ENCODE measurements at regions not wholly inside any gene's neighbourhood (a gene's known extent, or its start where the extent isn't known, plus 50 kb on each side); places are given as distances from the start of the nearest gene placed in this dataset.

- no peak for TF ChIP-seq CEBPB (IDR thresholded peaks at IDR 0.05; ENCODE audit: borderline replicate concordance in 1 of 2, low read depth in 2 of 2, low read length in 2 of 2)
- TF ChIP-seq ZBTB33 (IDR thresholded peaks at IDR 0.05), result no peak
- TF ChIP-seq FOXM1 (IDR thresholded peaks at IDR 0.05; ENCODE audit: low read depth, low read length), result no peak
- no peak for TF ChIP-seq POLR2A (IDR thresholded peaks at IDR 0.05; ENCODE audit: low read depth, low read length)
- TF ChIP-seq KAT2A (conservative IDR thresholded peaks at IDR 0.05; ENCODE audit: control insufficient read depth, low read depth, low read length), result no peak
- TF ChIP-seq IKZF1 (conservative IDR thresholded peaks at IDR 0.05), result no peak
- TF ChIP-seq CTCF (IDR thresholded peaks at IDR 0.05 in 2 of 3, conservative IDR thresholded peaks at IDR 0.05 in 1 of 3; ENCODE audit: control insufficient read depth in 2 of 3, extremely low read depth in 1 of 3, insufficient read depth in 1 of 3, low read depth in 3 of 3, low read length in 3 of 3), result no peak
- no peak for TF ChIP-seq HDAC2 (IDR thresholded peaks at IDR 0.05)
- no peak for TF ChIP-seq CBX5 (IDR thresholded peaks at IDR 0.05; ENCODE audit: low read depth)
- no peak for TF ChIP-seq ZBTB40 (IDR thresholded peaks at IDR 0.05; ENCODE audit: borderline replicate concordance)
- no peak for TF ChIP-seq CBFB (IDR thresholded peaks at IDR 0.05; ENCODE audit: low read depth)
- no peak for TF ChIP-seq IRF3 (IDR thresholded peaks at IDR 0.05)
- no peak for TF ChIP-seq MYC (IDR thresholded peaks at IDR 0.05; ENCODE audit: insufficient read depth, insufficient read length, insufficient replicate concordance, low read length, severe bottlenecking)
- TF ChIP-seq EP300 (IDR thresholded peaks at IDR 0.05; ENCODE audit: borderline replicate concordance in 1 of 2, control insufficient read depth in 1 of 2, low read depth in 2 of 2, low read length in 2 of 2), result no peak
Observed at GRCh38 chr11:32229576-32230240, 138.8 kb downstream of the RCN1 start.

Measured in GM12878 (cell line).